GM12878 (cell line): ENCODE measurements at regions not wholly inside any gene's neighbourhood (a gene's known extent, or its start where the extent isn't known, plus 50 kb on each side); places are given as distances from the start of the nearest gene placed in this dataset.

ENCODE experiments used
- ATAC-seq: fragments of 200-7000 bp; cut with Tn5 transposase; 3 replicates; pipeline ENCODE4 v1.9.1; 2020; ENCODE audit warnings: mild to moderate bottlenecking, moderate library complexity
- BruUV-seq: library from RNA; stranded (reverse); fragments of 400-500 nt; replicated peaks from 2 replicates; lab custom pipeline; 2021; lab: Mats Ljungman, UMichigan
- CTCF ChIA-PET: fragments of 300-600 bp; sonication (Branson Sonifier 250); formaldehyde crosslinking; extraction: SDS; loops from one replicate; lab custom pipeline; 2021; ENCODE audit warnings: inconsistent platforms; lab: Yijun Ruan, JAX
- POLR2A ChIA-PET: fragments of 350-600 bp; formaldehyde crosslinking; extraction: SDS; loops from one replicate; lab custom pipeline; 2021; ENCODE audit warnings: inconsistent platforms; lab: Charles Lee
- RAD21 ChIA-PET: fragments of 300-600 bp; sonication (Branson Sonifier 250); formaldehyde crosslinking; loops from one replicate; lab custom pipeline; 2023; ENCODE audit warnings: antibody characterized with exemption; ENCODE audit not compliant: unreplicated experiment; lab: Charles Lee
- SMC1A ChIA-PET: fragments of 300-600 bp; sonication (Branson Sonifier 250); formaldehyde crosslinking; loops from one replicate; lab custom pipeline; 2023; ENCODE audit not compliant: unreplicated experiment, uncharacterized antibody; lab: Charles Lee
- DNase-seq: peaks from one replicate; pipeline ENCODE4 v3.0.0-alpha.2; 2011; ENCODE audit warnings: low read depth, low spot score
- FAIRE-seq: peaks from 3 replicates; lab custom pipeline; 2011; peaks lifted over from hg19 to GRCh38; lab: Jason Lieb, UNC
- H2AFZ ChIP-seq: 2 replicates; pipeline ENCODE4 v1.6.0; 2011; ENCODE audit warnings: low read depth, low read length, control low read depth; ENCODE audit not compliant: control insufficient read depth
- H3K27ac ChIP-seq: 2 replicates; pipeline ENCODE4 v1.5.1; 2011; ENCODE audit warnings: control low read depth; ENCODE audit not compliant: control insufficient read depth, insufficient read depth
- H3K27me3 ChIP-seq, 2 experiments: replicated peaks in 1 of 2; 2 replicates each; pipeline versions ENCODE4 v1.6.0 to v1.6.1; 2011; ENCODE audit warnings: low read length in 1 of 2; ENCODE audit not compliant: control insufficient read depth in 2 of 2, insufficient read depth in 2 of 2
- H3K36me3 ChIP-seq, 2 experiments: 2 replicates each; pipeline ENCODE4 v1.5.1; 2011; ENCODE audit warnings: low read length in 1 of 2; ENCODE audit not compliant: control insufficient read depth in 2 of 2, insufficient read depth in 2 of 2
- H3K4me1 ChIP-seq: 2 replicates; pipeline ENCODE4 v1.6.1; 2011; ENCODE audit warnings: mild to moderate bottlenecking, low read length, moderate library complexity, mixed read lengths; ENCODE audit not compliant: control insufficient read depth, insufficient read depth
- H3K4me2 ChIP-seq: 2 replicates; pipeline ENCODE4 v1.6.0; 2011; ENCODE audit warnings: control low read depth; ENCODE audit not compliant: control insufficient read depth, insufficient read depth
- H3K4me3 ChIP-seq: fragments of 200-600 bp; sonication (generic); 2 replicates; pipeline ENCODE4 v1.5.1; 2016
- H3K79me2 ChIP-seq: 2 replicates; pipeline ENCODE4 v1.6.0; 2011; ENCODE audit warnings: low read length; ENCODE audit not compliant: control insufficient read depth, insufficient read depth
- H3K9ac ChIP-seq: 2 replicates; pipeline ENCODE4 v1.8.0; 2011; ENCODE audit warnings: low read length, control low read depth, mixed read lengths; ENCODE audit not compliant: control insufficient read depth, insufficient read depth
- H3K9me3 ChIP-seq: replicated peaks from 3 replicates; pipeline ENCODE4 v1.5.1; 2011; ENCODE audit warnings: mild to moderate bottlenecking, low read length; ENCODE audit not compliant: control insufficient read depth, insufficient read depth
- H4K20me1 ChIP-seq: 2 replicates; pipeline ENCODE4 v1.6.0; 2011; ENCODE audit not compliant: control insufficient read depth, insufficient read depth
- ATF7 ChIP-seq: fragments of 450-650 bp; IDR thresholded peaks from 2 replicates; pipeline ENCODE4 v1.6.1; 2016; ENCODE audit warnings: low read depth, mild to moderate bottlenecking
- CBFB ChIP-seq: IDR thresholded peaks from 2 replicates; pipeline ENCODE4 v1.6.1; 2016; ENCODE audit warnings: antibody characterized with exemption, low read depth
- FOXM1 ChIP-seq: IDR thresholded peaks from 2 replicates; pipeline ENCODE4 v1.6.1; 2012; ENCODE audit warnings: low read depth, mild to moderate bottlenecking, inconsistent platforms, low read length, moderate library complexity
- GABPA ChIP-seq: IDR thresholded peaks from 2 replicates; pipeline ENCODE4 v1.6.1; 2014; ENCODE audit warnings: antibody characterized with exemption, low read depth, mild to moderate bottlenecking, inconsistent platforms
- IKZF1 ChIP-seq: fragments of 450-650 bp; conservative IDR thresholded peaks from 2 replicates; pipeline ENCODE4 v1.6.1; 2017; ENCODE audit warnings: antibody characterized with exemption, mild to moderate bottlenecking
- IKZF2 ChIP-seq, 2 experiments: fragments of 450-650 bp; IDR thresholded peaks; 2 replicates each; pipeline ENCODE4 v1.6.1; 2017; ENCODE audit warnings: mild to moderate bottlenecking in 2 of 2, moderate library complexity in 2 of 2
- NFYA ChIP-seq: IDR thresholded peaks from 2 replicates; pipeline ENCODE4 v1.6.1; 2011; ENCODE audit warnings: low read depth, mild to moderate bottlenecking, low read length, improper control_type of control experiment, borderline replicate concordance
- POLR2A ChIP-seq: IDR thresholded peaks from 2 replicates; pipeline ENCODE4 v1.6.1; 2011; ENCODE audit warnings: low read depth, mild to moderate bottlenecking, low read length
- RB1 ChIP-seq: fragments of 450-650 bp; formaldehyde crosslinking; IDR thresholded peaks from 2 replicates; pipeline ENCODE4 v1.6.1; 2017; ENCODE audit warnings: mild to moderate bottlenecking, borderline replicate concordance
- RUNX3 ChIP-seq: IDR thresholded peaks from 2 replicates; pipeline ENCODE4 v1.6.1; 2012; ENCODE audit warnings: low read length, inconsistent platforms
- SRF ChIP-seq, 2 experiments: IDR thresholded peaks; 2 replicates each; pipeline ENCODE4 v1.6.1; 2011; ENCODE audit warnings: low read depth in 2 of 2, low read length in 2 of 2, mild to moderate bottlenecking in 1 of 2, moderate library complexity in 1 of 2
- TARDBP ChIP-seq: IDR thresholded peaks from 2 replicates; pipeline ENCODE4 v1.6.1; 2016; ENCODE audit warnings: borderline replicate concordance
- ZNF274 ChIP-seq: IDR thresholded peaks from one replicate; pipeline ENCODE4 v1.8.0; 2011; ENCODE audit not compliant: insufficient read length, insufficient read depth
- ZNF622 ChIP-seq: fragments of 450-650 bp; IDR thresholded peaks from 2 replicates; pipeline ENCODE4 v1.6.1; 2017; ENCODE audit warnings: mild to moderate bottlenecking, inconsistent platforms
- ZNF687 ChIP-seq: fragments of 450-650 bp; IDR thresholded peaks from 2 replicates; pipeline ENCODE4 v1.6.1; 2017; ENCODE audit warnings: mild to moderate bottlenecking, moderate library complexity
- WGBS: methylation state at CpG from one replicate; pipeline ENCODE4 v1.1.6; 2016; ENCODE audit warnings: low lambda C conversion rate; ENCODE audit not compliant: insufficient replicate concordance, insufficient coverage; ENCODE audit errors: missing lambda C conversion rate; 5-methylcytosine and 5-hydroxymethylcytosine counted together
- in situ Hi-C: fragments of 300-500 bp; cut with MboI; formaldehyde crosslinking; loops from 9 replicates; pipeline ENCODE4 v1.14.3; 2018; ENCODE audit warnings: mixed read lengths
- intact Hi-C: fragments of 100-400 bp; cut with micrococcal nuclease; formaldehyde crosslinking; loops from one replicate; pipeline ENCODE4 v1.14.2; 2022; ENCODE audit not compliant: unreplicated experiment
- TF ChIP-seq, protein P1 (sequence below): fragments of 450-650 bp; IDR thresholded peaks from 2 replicates; pipeline ENCODE4 v1.6.1; 2017; ENCODE audit warnings: mild to moderate bottlenecking, low read depth, inconsistent platforms; ENCODE audit not compliant: poor library complexity, severe bottlenecking

DNA sequence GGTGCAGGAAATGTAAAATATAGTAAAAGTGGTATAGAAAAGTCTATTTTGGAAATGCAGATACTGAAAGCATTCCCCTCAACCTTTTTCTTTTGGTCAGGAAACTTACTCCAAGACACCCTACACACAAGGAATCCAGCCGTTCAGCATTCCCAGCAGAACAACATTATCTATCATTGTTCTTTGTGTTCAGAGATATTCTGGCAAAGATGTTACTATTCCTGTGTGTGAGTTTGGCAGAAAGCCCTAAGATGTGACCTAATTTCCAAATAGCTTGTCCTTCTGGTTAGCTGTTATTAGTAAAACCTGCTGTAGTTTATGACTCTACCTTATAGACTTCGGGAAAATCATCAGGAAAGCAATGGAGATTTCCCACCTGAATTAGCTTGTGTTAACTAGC, 78.1 kb upstream of the PELI1 start (continued):
- TF ChIP-seq, protein P1, sequence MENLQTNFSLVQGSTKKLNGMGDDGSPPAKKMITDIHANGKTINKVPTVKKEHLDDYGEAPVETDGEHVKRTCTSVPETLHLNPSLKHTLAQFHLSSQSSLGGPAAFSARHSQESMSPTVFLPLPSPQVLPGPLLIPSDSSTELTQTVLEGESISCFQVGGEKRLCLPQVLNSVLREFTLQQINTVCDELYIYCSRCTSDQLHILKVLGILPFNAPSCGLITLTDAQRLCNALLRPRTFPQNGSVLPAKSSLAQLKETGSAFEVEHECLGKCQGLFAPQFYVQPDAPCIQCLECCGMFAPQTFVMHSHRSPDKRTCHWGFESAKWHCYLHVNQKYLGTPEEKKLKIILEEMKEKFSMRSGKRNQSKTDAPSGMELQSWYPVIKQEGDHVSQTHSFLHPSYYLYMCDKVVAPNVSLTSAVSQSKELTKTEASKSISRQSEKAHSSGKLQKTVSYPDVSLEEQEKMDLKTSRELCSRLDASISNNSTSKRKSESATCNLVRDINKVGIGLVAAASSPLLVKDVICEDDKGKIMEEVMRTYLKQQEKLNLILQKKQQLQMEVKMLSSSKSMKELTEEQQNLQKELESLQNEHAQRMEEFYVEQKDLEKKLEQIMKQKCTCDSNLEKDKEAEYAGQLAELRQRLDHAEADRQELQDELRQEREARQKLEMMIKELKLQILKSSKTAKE, result no peak
- TF ChIP-seq ZNF274 (no peak), SRF (IDR thresholded peaks at IDR 0.05; ENCODE audit: low read depth in 2 of 2, low read length in 2 of 2) (no peak), POLR2A (no peak)

DNA sequence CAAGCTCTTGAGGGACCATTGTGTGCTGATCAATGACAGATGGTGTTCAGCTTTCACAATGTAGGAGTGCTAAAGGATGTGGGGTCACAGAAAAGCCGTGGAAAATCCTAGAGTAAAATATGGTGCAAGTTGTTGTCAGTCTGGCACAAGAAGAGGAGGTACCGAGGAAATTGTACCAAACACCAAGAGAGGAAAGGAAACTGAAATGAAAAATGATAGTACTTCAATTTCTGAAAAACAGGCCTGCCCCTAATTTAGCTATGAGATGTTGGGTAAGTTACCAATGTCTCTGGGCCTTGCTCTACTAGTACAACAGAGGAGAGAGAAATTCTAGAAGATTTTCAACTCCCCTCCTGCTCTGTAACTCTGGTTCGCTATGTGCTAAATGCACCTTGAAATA, 78.8 kb upstream of the PELI1 start:
- H3K4me2 ChIP-seq, result peak overlapping the region; percentile 56; the same call in 1 of the 2 replicates
- in situ Hi-C loops, result no loop called here
- SMC1A ChIA-PET, result interaction anchor here (0.6 to 11.9 kb wide), 29 partner anchors 6 to 309 kb away, joined by 3 to 149 read pairs (median 6); no protein-coding TSS in a partner anchor
- H3K9ac ChIP-seq, result no peak overlapping the region
- DNase-seq (peak; percentile 34), ATAC-seq (peak; percentile 78), FAIRE-seq (peak; percentile 52)
- H3K27ac ChIP-seq, result peak overlapping the region; percentile 73
- intact Hi-C loops, result no loop called here
- peak overlapping the region; percentile 74 for H2AFZ ChIP-seq
- POLR2A ChIA-PET, result interaction anchor here (0.7 to 2.0 kb wide), 9 partner anchors 9 to 528 kb away, joined by 3 to 7 read pairs (median 3); no protein-coding TSS in a partner anchor
- no peaks in the 10 kb centered on the region for H3K36me3 ChIP-seq
- WGBS, result 9% methylated on average over 3 of the region's 3 CpGs
- no peaks in the 10 kb centered on the region for H4K20me1 ChIP-seq
- no peaks in the 10 kb centered on the region for H3K27me3 ChIP-seq
- peaks cover 14% of the 10 kb centered on the region for H3K4me1 ChIP-seq
- no peak overlapping the region for H3K4me3 ChIP-seq
- no TSS peak for BruUV-seq
- RAD21 ChIA-PET, result interaction anchor here (0.9 to 3.2 kb wide), 19 partner anchors 8 to 231 kb away, joined by 3 to 31 read pairs (median 4); partner anchors contain the start of gene LGALSL
- CTCF ChIA-PET, result interaction anchor here (0.7 to 4.0 kb wide), 14 partner anchors 7 to 120 kb away, joined by 3 to 24 read pairs (median 4); no protein-coding TSS in a partner anchor
- no peaks in the 10 kb centered on the region for H3K9me3 ChIP-seq
- no peaks in the 10 kb centered on the region for H3K79me2 ChIP-seq
- TF ChIP-seq ZNF687 (peak; percentile 71), RB1 (no peak), RUNX3 (no peak), TARDBP (no peak), ZNF622 (no peak), FOXM1 (no peak), NFYA (no peak), IKZF1 (no peak), ATF7 (no peak), CBFB (no peak), IKZF2 (IDR thresholded peaks at IDR 0.05) (no peak), GABPA (no peak), POLR2A (no peak)
- TF ChIP-seq, protein P1, result no peak
